ENCODE measurements at regions not wholly inside any gene's neighbourhood (a gene's known extent, or its start where the extent isn't known, plus 50 kb on each side); places are given as distances from the start of the nearest gene placed in this dataset.

DNA sequence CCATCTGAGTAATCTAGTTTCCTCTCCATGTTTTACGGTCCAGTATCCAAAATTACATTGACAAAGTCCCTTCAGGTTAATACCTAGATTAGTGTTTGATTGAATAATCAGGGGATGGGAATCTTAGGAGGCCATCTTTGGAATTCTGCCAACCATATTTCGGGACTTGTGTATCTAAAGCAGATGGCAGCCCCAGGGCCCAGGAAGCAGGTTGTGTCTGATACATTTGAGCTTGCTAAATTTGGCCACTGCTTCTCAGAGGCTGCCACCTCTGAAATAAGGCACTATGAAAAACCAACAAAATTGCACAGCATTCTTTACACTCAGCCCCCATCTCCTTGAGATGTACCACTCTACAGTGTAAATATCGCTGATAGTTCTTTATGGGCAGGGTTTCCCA, 102.1 kb downstream of the ASB9 start:
- TF ChIP-seq POLR2A (IDR thresholded peaks at IDR 0.05) = no peak
- TF ChIP-seq, protein P1, sequence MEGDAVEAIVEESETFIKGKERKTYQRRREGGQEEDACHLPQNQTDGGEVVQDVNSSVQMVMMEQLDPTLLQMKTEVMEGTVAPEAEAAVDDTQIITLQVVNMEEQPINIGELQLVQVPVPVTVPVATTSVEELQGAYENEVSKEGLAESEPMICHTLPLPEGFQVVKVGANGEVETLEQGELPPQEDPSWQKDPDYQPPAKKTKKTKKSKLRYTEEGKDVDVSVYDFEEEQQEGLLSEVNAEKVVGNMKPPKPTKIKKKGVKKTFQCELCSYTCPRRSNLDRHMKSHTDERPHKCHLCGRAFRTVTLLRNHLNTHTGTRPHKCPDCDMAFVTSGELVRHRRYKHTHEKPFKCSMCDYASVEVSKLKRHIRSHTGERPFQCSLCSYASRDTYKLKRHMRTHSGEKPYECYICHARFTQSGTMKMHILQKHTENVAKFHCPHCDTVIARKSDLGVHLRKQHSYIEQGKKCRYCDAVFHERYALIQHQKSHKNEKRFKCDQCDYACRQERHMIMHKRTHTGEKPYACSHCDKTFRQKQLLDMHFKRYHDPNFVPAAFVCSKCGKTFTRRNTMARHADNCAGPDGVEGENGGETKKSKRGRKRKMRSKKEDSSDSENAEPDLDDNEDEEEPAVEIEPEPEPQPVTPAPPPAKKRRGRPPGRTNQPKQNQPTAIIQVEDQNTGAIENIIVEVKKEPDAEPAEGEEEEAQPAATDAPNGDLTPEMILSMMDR (IDR thresholded peaks at IDR 0.05) = no peak
- no peak for TF ChIP-seq POLR2AphosphoS5 (IDR thresholded peaks at IDR 0.05)

Data from breast epithelium (tissue), 3 donors.